ENCODE measurements at regions not wholly inside any gene's neighbourhood (a gene's known extent, or its start where the extent isn't known, plus 50 kb on each side); places are given as distances from the start of the nearest gene placed in this dataset.
"Not testable (repeated sequence)": the region's sequence is repeated elsewhere in the genome, so short reads cannot be mapped to it uniquely, and the experiment has no call there.

- no peaks in the 10 kb centered on the region for H3K4me1 ChIP-seq (ENCODE audit: control insufficient read depth, extremely low read depth, insufficient read depth, low read length)
- FAIRE-seq (no peak), DNase-seq (ENCODE audit: low read depth, low spot score) (no peak)
- H3K79me2 ChIP-seq (ENCODE audit: control insufficient read depth, insufficient read depth, low read length), result no peaks in the 10 kb centered on the region
- H2AFZ ChIP-seq (ENCODE audit: low read depth, low read length), result no peak overlapping the region
- no peaks in the 10 kb centered on the region for H3K9me1 ChIP-seq (replicated peaks; ENCODE audit: control insufficient read depth, extremely low read depth, insufficient read depth, low read length)
- no peaks in the 10 kb centered on the region for H3K27me3 ChIP-seq (ENCODE audit: control insufficient read depth in 2 of 2, insufficient read depth in 2 of 2, low read length in 2 of 2)
- ChIA-PET POLR2A (no interaction called here), CTCF (no interaction called here)
- no peaks in the 10 kb centered on the region for H3K36me3 ChIP-seq (ENCODE audit: control insufficient read depth in 2 of 2, extremely low read depth in 1 of 2, insufficient read depth in 2 of 2, low read length in 2 of 2)
- H4K20me1 ChIP-seq (replicated peaks; ENCODE audit: control insufficient read depth, extremely low read depth, insufficient read depth, low read length), result no peaks in the 10 kb centered on the region
- no peaks in the 10 kb centered on the region for H3K9me3 ChIP-seq (replicated peaks; ENCODE audit: control insufficient read depth, insufficient read depth, low read length)
- no TSS peak for BruUV-seq (replicated peaks)
- dilution Hi-C loops (cut with MboI; ENCODE audit: extremely low pct_ligation_motif_present, low sequenced_read_pairs) (no loop called here), intact Hi-C loops (cut with micrococcal nuclease) (no loop called here)
- H3K9ac ChIP-seq (replicated peaks; ENCODE audit: extremely low read depth, insufficient read depth, low read length), result no peak overlapping the region
- H3K4me3 ChIP-seq (replicated peaks in 1 of 3; ENCODE audit: insufficient read depth in 1 of 3, low read depth in 1 of 3, low read length in 3 of 3), result no peak overlapping the region
- no peak for TF ChIP-seq GATA2 (IDR thresholded peaks at IDR 0.05; ENCODE audit: insufficient read depth, insufficient read length, low read depth, low read length)
- no peak for TF ChIP-seq EZH2 (IDR thresholded peaks at IDR 0.05; ENCODE audit: borderline replicate concordance, low read depth, low read length, severe bottlenecking)
- no peak for TF ChIP-seq JUN (IDR thresholded peaks at IDR 0.05; ENCODE audit: borderline replicate concordance, insufficient read depth, insufficient read length, low read depth)
- no peak for TF ChIP-seq FOS (IDR thresholded peaks at IDR 0.05; ENCODE audit: borderline replicate concordance, insufficient read depth, low read length)
- no peak for TF ChIP-seq MYC (IDR thresholded peaks at IDR 0.05; ENCODE audit: low read depth, low read length)
- TF ChIP-seq, protein P1, sequence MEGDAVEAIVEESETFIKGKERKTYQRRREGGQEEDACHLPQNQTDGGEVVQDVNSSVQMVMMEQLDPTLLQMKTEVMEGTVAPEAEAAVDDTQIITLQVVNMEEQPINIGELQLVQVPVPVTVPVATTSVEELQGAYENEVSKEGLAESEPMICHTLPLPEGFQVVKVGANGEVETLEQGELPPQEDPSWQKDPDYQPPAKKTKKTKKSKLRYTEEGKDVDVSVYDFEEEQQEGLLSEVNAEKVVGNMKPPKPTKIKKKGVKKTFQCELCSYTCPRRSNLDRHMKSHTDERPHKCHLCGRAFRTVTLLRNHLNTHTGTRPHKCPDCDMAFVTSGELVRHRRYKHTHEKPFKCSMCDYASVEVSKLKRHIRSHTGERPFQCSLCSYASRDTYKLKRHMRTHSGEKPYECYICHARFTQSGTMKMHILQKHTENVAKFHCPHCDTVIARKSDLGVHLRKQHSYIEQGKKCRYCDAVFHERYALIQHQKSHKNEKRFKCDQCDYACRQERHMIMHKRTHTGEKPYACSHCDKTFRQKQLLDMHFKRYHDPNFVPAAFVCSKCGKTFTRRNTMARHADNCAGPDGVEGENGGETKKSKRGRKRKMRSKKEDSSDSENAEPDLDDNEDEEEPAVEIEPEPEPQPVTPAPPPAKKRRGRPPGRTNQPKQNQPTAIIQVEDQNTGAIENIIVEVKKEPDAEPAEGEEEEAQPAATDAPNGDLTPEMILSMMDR (IDR thresholded peaks at IDR 0.05; ENCODE audit: extremely low read depth in 1 of 2, insufficient read depth in 1 of 2, low read depth in 1 of 2, low read length in 2 of 2), result no peak
- no peak for TF ChIP-seq MAX (IDR thresholded peaks at IDR 0.05; ENCODE audit: insufficient read depth, insufficient read length)
- TF ChIP-seq POLR2A (IDR thresholded peaks at IDR 0.05; ENCODE audit: low read depth, low read length), result no peak
- TF ChIP-seq POLR2AphosphoS5 (IDR thresholded peaks at IDR 0.05; ENCODE audit: insufficient read depth, low read depth, low read length), result no peak
- H3K4me2 ChIP-seq (ENCODE audit: insufficient read depth, low read length), result no peak overlapping the region
- no peak overlapping the region for H3K27ac ChIP-seq (ENCODE audit: insufficient read depth, low read depth, low read length)
These were observed 170.8 kb upstream of the RAI2 start for GRCh38 chrX:18031726-18032375.

DNA sequence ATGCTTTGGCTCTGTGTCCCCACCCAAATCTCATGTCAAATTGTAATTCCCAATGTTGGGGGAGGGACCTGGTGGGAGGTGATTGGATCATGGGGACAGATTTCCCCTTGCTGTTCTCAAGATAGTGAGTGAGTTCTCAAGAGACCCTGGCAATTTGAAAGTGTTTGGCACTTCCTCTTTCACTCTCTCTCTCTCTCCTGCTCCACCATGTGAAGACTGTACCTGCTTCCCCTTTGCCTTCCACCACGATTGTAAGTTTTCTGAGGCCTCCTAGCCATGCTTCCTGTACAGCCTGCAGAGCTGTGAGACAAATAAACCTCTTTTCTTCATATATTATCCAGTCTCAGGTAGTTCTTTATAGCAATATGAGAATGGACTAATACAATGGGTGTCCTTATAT is 169.6 kb upstream of the RAI2 start:
- POLR2A ChIA-PET; H4K20me1 ChIP-seq (replicated peaks; ENCODE audit: control insufficient read depth, extremely low read depth, insufficient read depth, low read length); H3K4me3 ChIP-seq (replicated peaks in 1 of 3; ENCODE audit: insufficient read depth in 1 of 3, low read depth in 1 of 3, low read length in 3 of 3); DNase-seq (ENCODE audit: low read depth, low spot score); H3K4me1 ChIP-seq (ENCODE audit: control insufficient read depth, extremely low read depth, insufficient read depth, low read length); H3K79me2 ChIP-seq (ENCODE audit: control insufficient read depth, insufficient read depth, low read length); H3K9me1 ChIP-seq (replicated peaks; ENCODE audit: control insufficient read depth, extremely low read depth, insufficient read depth, low read length); H3K9ac ChIP-seq (replicated peaks; ENCODE audit: extremely low read depth, insufficient read depth, low read length); dilution Hi-C loops (cut with MboI; ENCODE audit: extremely low pct_ligation_motif_present, low sequenced_read_pairs); H3K9me3 ChIP-seq (replicated peaks; ENCODE audit: control insufficient read depth, insufficient read depth, low read length); H3K4me2 ChIP-seq (ENCODE audit: insufficient read depth, low read length); H3K36me3 ChIP-seq (ENCODE audit: control insufficient read depth in 2 of 2, extremely low read depth in 1 of 2, insufficient read depth in 2 of 2, low read length in 2 of 2); BruUV-seq (replicated peaks); FAIRE-seq; CTCF ChIA-PET; H3K27me3 ChIP-seq (ENCODE audit: control insufficient read depth in 2 of 2, insufficient read depth in 2 of 2, low read length in 2 of 2); H3K27ac ChIP-seq (ENCODE audit: insufficient read depth, low read depth, low read length); H2AFZ ChIP-seq (ENCODE audit: low read depth, low read length); intact Hi-C loops (cut with micrococcal nuclease): not testable (repeated sequence)

Data from endothelial cell of umbilical vein (primary cell).